ENCODE measurements at regions not wholly inside any gene's neighbourhood (a gene's known extent, or its start where the extent isn't known, plus 50 kb on each side); places are given as distances from the start of the nearest gene placed in this dataset.

DNA sequence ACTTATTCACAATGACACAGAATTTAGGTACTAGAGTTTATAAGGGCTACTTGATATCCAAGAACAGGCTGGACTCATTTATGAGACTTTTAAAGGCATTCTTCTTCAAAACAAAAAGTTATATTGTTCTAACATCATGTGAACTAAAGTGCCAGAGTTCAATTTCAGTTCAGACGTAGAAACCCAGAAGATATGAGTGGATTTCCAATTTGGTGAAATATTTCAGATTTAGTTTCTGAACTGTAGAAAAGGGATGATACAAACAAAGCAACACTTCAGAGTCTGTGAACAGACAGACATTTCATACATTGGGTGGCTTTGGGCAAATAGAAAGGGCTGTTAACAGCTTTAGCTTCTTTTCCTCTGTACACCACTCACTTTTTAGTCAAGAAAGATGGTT, 384.0 kb downstream of the NR2F1-AS1 start:
- TF ChIP-seq POLR2A (IDR thresholded peaks at IDR 0.05; ENCODE audit: extremely low read depth, insufficient read length): no peak
- TF ChIP-seq, protein P1, sequence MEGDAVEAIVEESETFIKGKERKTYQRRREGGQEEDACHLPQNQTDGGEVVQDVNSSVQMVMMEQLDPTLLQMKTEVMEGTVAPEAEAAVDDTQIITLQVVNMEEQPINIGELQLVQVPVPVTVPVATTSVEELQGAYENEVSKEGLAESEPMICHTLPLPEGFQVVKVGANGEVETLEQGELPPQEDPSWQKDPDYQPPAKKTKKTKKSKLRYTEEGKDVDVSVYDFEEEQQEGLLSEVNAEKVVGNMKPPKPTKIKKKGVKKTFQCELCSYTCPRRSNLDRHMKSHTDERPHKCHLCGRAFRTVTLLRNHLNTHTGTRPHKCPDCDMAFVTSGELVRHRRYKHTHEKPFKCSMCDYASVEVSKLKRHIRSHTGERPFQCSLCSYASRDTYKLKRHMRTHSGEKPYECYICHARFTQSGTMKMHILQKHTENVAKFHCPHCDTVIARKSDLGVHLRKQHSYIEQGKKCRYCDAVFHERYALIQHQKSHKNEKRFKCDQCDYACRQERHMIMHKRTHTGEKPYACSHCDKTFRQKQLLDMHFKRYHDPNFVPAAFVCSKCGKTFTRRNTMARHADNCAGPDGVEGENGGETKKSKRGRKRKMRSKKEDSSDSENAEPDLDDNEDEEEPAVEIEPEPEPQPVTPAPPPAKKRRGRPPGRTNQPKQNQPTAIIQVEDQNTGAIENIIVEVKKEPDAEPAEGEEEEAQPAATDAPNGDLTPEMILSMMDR (IDR thresholded peaks at IDR 0.05; ENCODE audit: low read depth, low read length): no peak
- TF ChIP-seq, protein P2, sequence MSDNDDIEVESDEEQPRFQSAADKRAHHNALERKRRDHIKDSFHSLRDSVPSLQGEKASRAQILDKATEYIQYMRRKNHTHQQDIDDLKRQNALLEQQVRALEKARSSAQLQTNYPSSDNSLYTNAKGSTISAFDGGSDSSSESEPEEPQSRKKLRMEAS (IDR thresholded peaks at IDR 0.05; ENCODE audit: low read depth, low read length): no peak

Measured in NB4 (cell line).